ENCODE measurements at regions not wholly inside any gene's neighbourhood (a gene's known extent, or its start where the extent isn't known, plus 50 kb on each side); places are given as distances from the start of the nearest gene placed in this dataset.
A peak's percentile ranks its signal among the peaks of the same experiment; 100 is the strongest.
"Not testable (repeated sequence)": the region's sequence is repeated elsewhere in the genome, so short reads cannot be mapped to it uniquely, and the experiment has no call there.

DNA sequence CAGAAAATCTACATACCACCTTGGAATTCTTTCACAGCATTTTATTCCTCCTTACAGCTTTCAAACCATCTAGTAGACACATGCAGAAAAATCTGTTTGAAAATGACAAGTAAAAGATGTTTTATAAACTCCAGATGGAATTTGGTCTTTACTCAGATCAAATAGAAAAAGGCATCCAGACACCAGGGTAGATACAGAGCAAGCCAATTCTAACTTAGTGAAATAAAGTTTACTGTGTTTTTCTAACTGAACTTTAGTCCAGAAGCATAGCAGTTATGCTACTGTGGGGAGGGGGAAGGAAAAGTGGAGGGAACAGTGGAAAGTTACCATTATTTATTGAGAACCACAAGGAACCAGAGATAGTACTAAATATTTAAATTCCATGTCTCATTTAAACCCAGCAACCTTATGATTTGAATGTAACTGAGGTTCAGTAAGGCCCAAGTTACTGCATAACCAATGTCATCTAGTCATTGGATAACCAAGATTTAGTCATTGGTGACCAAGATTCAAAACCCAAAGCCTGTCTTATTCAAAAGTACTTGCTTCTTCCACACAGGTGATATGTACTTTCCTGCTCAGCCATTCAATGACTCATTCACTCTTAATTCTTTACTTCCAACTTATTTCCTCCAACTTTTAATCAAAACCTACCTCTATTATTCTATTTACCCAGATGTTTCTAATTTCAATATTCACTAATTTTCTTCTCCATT lies 57.7 kb downstream of the RAD51AP2 start:
- DNase-seq = no peak

DNA sequence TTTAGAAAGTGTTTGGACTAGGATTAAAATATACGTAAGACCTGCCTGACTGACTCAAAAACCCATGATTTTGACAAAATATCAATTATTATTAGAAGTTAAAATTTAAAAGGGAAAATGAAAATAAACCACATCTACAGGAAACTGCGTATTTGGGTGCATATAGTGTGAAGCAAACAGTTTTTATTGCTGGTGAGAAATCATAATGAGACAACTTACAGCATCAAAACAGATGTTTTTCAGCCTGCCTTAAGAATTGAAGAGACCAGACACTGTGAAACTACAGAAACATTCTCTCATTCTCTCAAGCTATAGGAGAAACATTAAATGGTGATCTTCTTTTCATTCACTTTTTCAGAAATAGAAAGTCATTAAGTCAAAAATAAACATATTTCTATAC lies 62.9 kb downstream of the RAD51AP2 start:
- DNase-seq = no peak

GRCh38 chr2:17446191-17446590 lies 72.0 kb downstream of the RAD51AP2 start:
- DNase-seq = not testable (repeated sequence)

DNA sequence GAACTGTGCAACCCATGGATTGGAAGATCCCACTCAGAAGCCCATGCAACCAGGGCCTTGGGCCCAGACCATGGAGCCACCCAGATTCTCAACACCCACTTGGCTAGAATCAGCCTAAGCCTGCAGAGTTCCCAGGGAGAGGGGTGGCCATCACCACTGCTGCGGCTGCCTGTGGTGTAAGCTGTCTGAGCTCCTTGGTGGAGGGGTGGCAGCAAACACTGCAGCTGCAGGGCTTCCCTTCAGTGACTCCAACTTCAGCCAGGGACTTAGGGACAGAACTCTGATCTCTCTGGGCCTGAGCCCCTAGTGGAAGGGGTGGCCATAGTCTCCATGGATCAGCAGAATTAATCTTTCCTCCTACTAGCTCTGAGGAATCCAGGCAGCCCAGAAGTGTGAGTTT lies 72.5 kb downstream of the RAD51AP2 start:
- DNase-seq = no peak

- no peak for DNase-seq
These were observed 75.9 kb downstream of the RAD51AP2 start for GRCh38 chr2:17442334-17442733.

DNA sequence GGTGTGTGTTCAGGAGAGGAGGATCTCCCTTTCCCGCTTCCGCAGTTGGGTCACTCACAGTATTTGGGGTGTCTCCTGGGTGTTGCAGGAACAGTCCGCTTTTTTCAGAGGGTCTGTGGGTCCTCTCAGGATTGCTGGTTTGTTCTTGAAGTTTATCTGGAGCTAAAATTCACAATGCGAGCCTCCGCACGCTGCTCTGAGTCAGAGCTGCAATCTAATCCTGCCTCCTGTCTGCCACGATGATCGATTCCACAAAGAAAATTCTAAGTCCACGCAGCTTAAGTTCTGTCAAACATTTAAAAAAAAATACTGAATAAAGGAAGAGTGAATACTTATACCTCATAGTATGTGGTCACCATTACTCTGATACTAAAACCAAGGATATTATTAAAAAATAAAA lies 76.5 kb downstream of the RAD51AP2 start:
- no peak for DNase-seq

- peak; percentile 57 for DNase-seq
These were observed 77.0 kb downstream of the RAD51AP2 start for GRCh38 chr2:17441055-17441771.

- no peak for DNase-seq
These were observed 87.9 kb downstream of the RAD51AP2 start for GRCh38 chr2:17430326-17430725.

GRCh38 chr2:17429130-17429529 lies 89.1 kb downstream of the RAD51AP2 start:
- DNase-seq = no peak

DNA sequence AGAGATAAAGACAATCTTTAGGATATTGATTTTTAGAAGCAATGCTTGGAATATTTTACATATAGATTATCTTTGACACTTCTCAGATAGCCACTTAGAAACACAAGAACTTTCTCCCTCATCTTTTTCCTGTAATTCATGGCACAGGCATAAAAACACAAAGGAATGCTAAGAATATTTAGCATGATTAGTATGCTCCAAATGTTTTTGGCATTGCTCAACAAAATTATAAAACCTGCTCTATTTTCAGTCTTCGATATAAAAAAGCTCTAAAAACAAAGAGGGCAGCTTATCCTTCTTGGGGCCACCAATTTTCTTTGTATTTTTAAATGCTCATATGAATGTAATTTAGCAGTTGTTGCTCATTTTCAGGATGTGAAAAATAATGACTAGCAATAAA lies 90.8 kb downstream of the RAD51AP2 start:
- DNase-seq = no peak

GRCh38 chr2:17426743-17427142 lies 91.5 kb downstream of the RAD51AP2 start:
- DNase-seq = no peak

DNA sequence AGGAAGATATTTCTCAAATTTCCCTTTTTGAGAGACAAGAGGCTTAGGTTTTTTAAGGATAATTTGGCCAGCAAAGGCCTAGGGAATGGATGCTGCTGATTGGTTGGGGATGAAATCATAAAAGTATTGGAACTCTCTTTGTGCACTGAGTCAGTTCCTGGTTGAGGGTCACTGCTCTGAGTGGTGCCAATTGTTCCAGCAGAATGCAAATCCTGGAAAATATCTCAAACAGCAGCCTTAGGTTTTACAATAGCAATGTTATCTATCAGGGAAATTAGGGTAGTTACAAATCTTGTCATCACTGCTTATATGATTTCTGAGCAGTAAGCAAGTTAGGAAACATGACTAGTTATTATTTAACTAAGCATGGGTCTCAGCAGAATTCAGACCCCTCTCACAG lies 96.2 kb downstream of the RAD51AP2 start:
- DNase-seq = no peak

DNA sequence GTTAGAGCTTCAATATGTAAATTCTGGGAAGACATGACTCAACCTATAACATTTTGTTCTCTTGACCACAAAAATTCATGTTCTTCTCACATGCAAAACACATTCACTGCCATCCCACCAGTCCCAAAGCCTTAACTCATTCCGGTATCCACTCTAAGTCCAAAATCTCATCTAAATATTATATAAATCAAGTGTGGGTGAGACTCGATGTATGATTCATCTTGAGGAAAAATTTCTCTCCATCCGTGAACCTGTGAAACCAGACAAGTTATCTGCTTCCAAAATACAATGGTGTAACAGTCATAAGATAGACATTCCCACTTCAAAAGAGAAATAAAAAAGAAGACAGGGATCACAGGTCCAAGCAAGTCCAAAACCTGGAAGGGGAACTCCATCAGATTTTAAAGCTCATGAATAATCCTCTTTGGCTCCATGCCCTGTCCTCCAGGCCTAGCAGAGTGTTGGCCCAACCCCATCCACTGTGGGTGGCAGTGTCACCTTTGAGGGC lies 101.3 kb downstream of the RAD51AP2 start:
- no peak for DNase-seq

DNA sequence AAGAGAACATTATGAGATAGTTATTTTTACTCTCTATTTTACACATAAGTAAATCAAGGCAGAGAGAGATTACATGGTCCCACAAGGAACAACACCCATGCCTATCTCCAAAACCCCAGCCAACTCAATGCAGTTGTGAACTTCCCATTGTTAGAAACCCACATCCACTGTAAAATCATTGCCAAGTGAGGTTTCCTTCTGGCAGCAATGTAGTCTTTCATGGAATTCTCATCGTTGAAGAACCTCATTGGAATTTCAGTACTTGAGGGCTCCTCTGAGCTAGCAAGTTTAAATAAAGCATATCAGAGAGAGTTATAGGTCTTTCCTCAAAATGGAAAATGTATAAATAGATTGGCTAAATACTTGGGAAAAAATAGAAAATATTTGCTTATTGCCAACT lies 105.2 kb downstream of the RAD51AP2 start:
- no peak for DNase-seq

DNA sequence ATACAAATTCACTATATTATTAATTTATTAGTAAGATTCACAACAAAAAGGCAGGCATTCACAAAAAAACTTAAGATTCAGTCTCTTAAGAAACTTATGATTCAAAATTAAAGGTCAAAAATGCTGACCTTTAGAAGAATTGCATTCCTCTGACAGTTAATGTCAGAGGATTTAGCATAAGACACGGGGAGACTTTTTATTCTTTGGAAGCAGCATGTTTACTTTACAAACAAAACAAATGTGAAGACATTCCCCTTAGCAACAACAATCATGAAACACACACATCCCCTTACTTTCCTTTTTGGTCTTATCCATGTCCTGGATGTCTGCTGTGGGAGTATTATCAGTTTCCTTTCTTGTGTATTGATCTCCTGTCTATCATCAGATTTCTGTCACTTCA lies 117.1 kb downstream of the RAD51AP2 start:
- DNase-seq = no peak

DNA sequence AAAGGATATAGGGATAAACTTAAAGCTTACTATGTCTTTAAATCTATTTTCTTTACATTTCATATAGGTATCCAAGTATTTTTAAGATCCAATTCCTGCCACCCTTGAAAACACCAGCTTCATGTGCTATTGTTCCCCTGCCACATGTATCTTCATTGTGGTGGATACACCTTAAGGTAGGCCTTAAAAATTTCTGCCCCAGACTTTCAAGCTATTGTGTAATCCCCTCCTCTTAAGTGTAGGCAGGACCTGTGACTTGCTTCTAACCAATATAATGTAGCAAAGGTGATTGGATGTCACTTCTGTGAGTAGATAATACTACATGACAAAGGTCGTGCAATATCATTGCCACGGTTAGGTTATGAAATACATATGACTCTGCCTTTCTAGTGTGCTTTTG lies 119.5 kb downstream of the RAD51AP2 start:
- no peak for DNase-seq

GRCh38 chr2:17388798-17389197 lies 129.4 kb downstream of the RAD51AP2 start:
- no peak for DNase-seq

GRCh38 chr2:17387591-17387990 lies 130.6 kb downstream of the RAD51AP2 start:
- no peak for DNase-seq

DNA sequence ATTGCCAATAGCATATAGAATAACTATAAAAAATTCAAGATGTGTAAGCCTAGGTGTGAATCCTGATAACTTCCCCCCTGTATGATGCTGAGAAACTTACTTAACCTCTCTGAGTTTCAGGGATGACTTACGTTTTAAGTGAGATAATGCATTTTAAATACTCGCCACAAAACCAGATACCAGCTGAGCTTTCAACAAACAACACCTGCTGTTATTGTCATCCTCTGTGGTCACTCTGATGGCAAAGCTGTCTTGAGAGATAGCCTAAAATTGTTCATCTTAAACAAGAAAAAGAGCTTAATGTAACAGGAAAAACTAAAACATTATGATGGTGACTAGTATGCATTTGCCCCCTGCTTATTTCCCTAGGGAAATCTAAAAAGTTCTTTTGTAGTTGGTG lies 131.5 kb downstream of the RAD51AP2 start:
- no peak for DNase-seq

GRCh38 chr2:17380003-17380402 lies 138.2 kb downstream of the RAD51AP2 start:
- DNase-seq = no peak

- peak; percentile 82 for DNase-seq
These were observed 143.0 kb downstream of the RAD51AP2 start for GRCh38 chr2:17375262-17375661.

GRCh38 chr2:17373741-17374140 lies 144.5 kb downstream of the RAD51AP2 start:
- no peak for DNase-seq

DNA sequence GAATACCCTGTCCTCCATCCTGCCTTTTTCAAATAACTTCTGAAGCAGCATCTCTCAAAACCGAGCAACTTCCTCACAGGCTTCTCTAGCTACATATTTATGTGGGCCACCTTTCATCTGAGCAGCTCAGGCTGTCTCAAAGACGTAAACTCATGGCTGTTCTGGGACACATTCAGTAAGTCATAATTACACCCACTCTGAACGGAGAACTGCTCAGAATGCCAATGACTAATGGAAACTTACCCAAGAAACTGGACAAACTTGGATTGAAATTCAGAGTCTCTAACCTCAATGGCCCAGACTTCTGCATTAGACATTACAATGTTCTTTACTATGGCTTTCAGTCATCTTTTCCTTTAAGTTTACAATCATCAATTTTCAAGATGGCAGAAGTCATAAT lies 145.2 kb downstream of the RAD51AP2 start:
- no peak for DNase-seq

- no peak for DNase-seq
These were observed 154.4 kb downstream of the RAD51AP2 start for GRCh38 chr2:17363846-17364245.

- no peak for DNase-seq
These were observed 155.3 kb downstream of the RAD51AP2 start for GRCh38 chr2:17362956-17363355.

All from islet precursor cell (in vitro differentiated cells).